Activated T-helper 1 cell treated with anti-CD3 and anti-CD28 coated beads, Interleukin-12 subunit alpha, Interleukin-12 subunit beta, Interleukin-2, Interleukin-4 antibody, amounts not matched to agents 30 ng/mL and 10 ng/mL and 1 ng/mL, durations not matched to agents 14 hours and 24 hours and 36 hours (primary cell): ENCODE measurements at regions not wholly inside any gene's neighbourhood (a gene's known extent, or its start where the extent isn't known, plus 50 kb on each side); places are given as distances from the start of the nearest gene placed in this dataset.

ENCODE experiments used
- DNase-seq: peaks from one replicate; pipeline ENCODE4 v3.0.0; 2021; ENCODE audit warnings: low spot score
- H3K27ac Mint-ChIP-seq: one replicate; pipeline ENCODE4 v1.8.0; 2021; ENCODE audit warnings: mild to moderate bottlenecking, mixed read lengths
- H3K27me3 Mint-ChIP-seq: one replicate; pipeline ENCODE4 v1.8.0; 2022; ENCODE audit warnings: mild to moderate bottlenecking, moderate library complexity, mixed read lengths; ENCODE audit not compliant: insufficient read depth
- H3K36me3 Mint-ChIP-seq: one replicate; pipeline ENCODE4 v1.8.0; 2021; ENCODE audit warnings: low read depth, mixed read lengths
- H3K4me1 Mint-ChIP-seq: one replicate; pipeline ENCODE4 v1.8.0; 2021; ENCODE audit warnings: low read depth, mixed read lengths
- H3K4me3 Mint-ChIP-seq: one replicate; pipeline ENCODE4 v1.8.0; 2021; ENCODE audit warnings: mild to moderate bottlenecking, moderate library complexity, mixed read lengths
- H3K9me3 Mint-ChIP-seq: one replicate; pipeline ENCODE4 v1.8.0; 2021; ENCODE audit warnings: mixed read lengths
- intact Hi-C: fragments of 100-400 bp; cut with micrococcal nuclease; formaldehyde crosslinking; loops from one replicate; pipeline ENCODE4 v1.15.1; 2024

DNA sequence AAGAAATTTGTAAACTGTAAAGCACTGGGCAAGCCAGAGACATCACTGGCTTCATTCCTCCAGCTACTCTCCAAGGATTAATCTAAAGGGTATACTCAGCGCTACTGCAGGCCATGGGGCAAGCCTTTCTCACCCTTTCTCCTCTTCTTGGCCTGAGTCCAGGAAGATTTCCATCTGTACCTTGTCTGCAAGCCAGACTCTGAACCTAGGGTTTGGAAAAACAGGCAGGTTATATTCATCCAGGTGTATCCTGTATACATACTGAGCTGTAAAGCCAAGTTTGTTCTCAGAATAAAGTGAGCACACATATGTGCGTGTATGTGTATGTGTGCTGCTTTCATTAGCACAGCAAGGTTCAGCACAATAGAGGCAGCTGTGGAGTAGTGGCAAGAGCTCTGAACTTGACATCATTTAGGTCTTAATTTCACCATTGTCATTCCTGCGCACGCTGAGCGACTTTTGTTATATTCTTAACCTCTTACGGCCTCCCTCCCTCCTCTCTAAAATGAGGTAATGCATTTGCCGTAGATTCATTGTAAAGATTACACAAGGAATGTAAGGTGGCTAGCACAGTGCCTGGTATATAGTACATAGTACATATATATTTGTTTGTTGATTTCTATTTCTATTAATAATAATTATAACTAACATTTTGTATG, 128.1 kb upstream of the JUN start:
- DNase-seq, result no peak
- intact Hi-C loops, result no loop called here
- Mint-ChIP-seq H3K27ac (no peak overlapping the region), H3K9me3 (peaks cover 18% of the 10 kb centered on the region), H3K4me1 (no peaks in the 10 kb centered on the region), H3K36me3 (peaks cover 11% of the 10 kb centered on the region), H3K27me3 (peaks cover 3% of the 10 kb centered on the region), H3K4me3 (no peak overlapping the region)

DNA sequence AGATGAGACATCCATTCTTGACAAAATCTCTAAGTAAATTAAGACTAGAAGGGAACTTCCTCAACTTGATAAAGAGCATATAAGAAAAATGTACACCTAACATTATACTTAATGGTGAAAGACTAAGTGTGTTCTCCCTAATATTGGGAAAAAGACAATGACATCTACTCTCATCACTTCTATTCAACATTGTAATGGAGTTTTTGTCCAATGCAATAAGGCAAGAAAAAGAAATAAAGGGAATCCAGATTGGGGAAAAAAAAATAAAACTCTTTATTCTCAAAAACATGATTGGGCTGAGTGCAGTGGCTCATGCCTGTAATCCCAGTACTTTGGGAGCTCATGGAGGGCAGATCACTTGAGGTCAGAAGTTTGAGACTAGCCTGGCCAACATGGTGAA, 131.1 kb upstream of the JUN start:
- DNase-seq, result no peak
- Mint-ChIP-seq H3K9me3 (peaks cover 18% of the 10 kb centered on the region), H3K4me1 (no peaks in the 10 kb centered on the region), H3K4me3 (no peak overlapping the region), H3K27me3 (peaks cover 3% of the 10 kb centered on the region), H3K27ac (no peak overlapping the region), H3K36me3 (peaks cover 11% of the 10 kb centered on the region)
- intact Hi-C loops, result no loop called here

- peaks cover 11% of the 10 kb centered on the region for H3K4me1 Mint-ChIP-seq
- peaks cover 18% of the 10 kb centered on the region for H3K9me3 Mint-ChIP-seq
- DNase-seq, result no peak
- no peak overlapping the region for H3K4me3 Mint-ChIP-seq
- H3K36me3 Mint-ChIP-seq, result peaks cover 8% of the 10 kb centered on the region
- intact Hi-C loops, result no loop called here
- no peak overlapping the region for H3K27ac Mint-ChIP-seq
- H3K27me3 Mint-ChIP-seq, result peaks cover 3% of the 10 kb centered on the region
Observed at GRCh38 chr1:58917436-58917835, 133.6 kb upstream of the JUN start.

GRCh38 chr1:58919226-58919958, 135.5 kb upstream of the JUN start:
- no peak overlapping the region for H3K4me3 Mint-ChIP-seq
- DNase-seq, result no peak
- peaks cover 13% of the 10 kb centered on the region for H3K9me3 Mint-ChIP-seq
- no peak overlapping the region for H3K27ac Mint-ChIP-seq
- peaks cover 22% of the 10 kb centered on the region for H3K4me1 Mint-ChIP-seq
- intact Hi-C loops, result no loop called here
- H3K36me3 Mint-ChIP-seq, result peaks cover 3% of the 10 kb centered on the region
- H3K27me3 Mint-ChIP-seq, result peaks cover 4% of the 10 kb centered on the region

DNA sequence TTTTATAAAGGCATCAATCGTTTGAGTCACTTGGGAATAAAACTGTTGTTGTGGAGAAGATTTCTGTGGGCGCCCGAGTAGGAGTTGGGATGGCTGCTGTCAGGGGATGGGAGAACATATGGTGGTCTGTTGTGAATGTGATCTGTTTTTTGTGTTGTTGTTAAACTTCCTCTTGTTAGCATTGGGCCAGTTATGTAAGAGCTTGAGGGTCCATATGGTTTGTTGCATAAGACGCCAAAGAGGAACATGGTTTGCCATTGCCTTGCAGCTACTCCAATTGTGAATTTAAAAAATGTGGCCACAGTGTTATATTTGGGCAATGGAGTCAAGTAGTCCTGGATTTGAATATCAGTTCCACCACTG, 136.1 kb upstream of the JUN start:
- Mint-ChIP-seq H3K4me1 (peaks cover 22% of the 10 kb centered on the region), H3K9me3 (peaks cover 11% of the 10 kb centered on the region), H3K27ac (no peak overlapping the region), H3K36me3 (peaks cover 2% of the 10 kb centered on the region), H3K4me3 (no peak overlapping the region), H3K27me3 (peaks cover 4% of the 10 kb centered on the region)
- intact Hi-C loops, result loop anchor here (5.0 kb wide), 1 partner anchor 87 kb away; no protein-coding TSS in a partner anchor
- no peak for DNase-seq

- H3K4me3 Mint-ChIP-seq, result no peak overlapping the region
- peaks cover 4% of the 10 kb centered on the region for H3K27me3 Mint-ChIP-seq
- no peaks in the 10 kb centered on the region for H3K36me3 Mint-ChIP-seq
- intact Hi-C loops, result loop anchor here (5.0 kb wide), 1 partner anchor 86 kb away; no protein-coding TSS in a partner anchor
- no peak overlapping the region for H3K27ac Mint-ChIP-seq
- H3K9me3 Mint-ChIP-seq, result peaks cover 2% of the 10 kb centered on the region
- no peak for DNase-seq
- peaks cover 22% of the 10 kb centered on the region for H3K4me1 Mint-ChIP-seq
Observed at GRCh38 chr1:58921342-58921741, 137.5 kb upstream of the JUN start.

- intact Hi-C loops, result loop anchor here (2.0 to 5.0 kb wide), 2 partner anchors 47 to 86 kb away; no protein-coding TSS in a partner anchor
- Mint-ChIP-seq H3K36me3 (no peaks in the 10 kb centered on the region), H3K4me3 (no peak overlapping the region), H3K9me3 (no peaks in the 10 kb centered on the region), H3K4me1 (peaks cover 24% of the 10 kb centered on the region), H3K27me3 (peaks cover 2% of the 10 kb centered on the region), H3K27ac (no peak overlapping the region)
- DNase-seq, result no peak
Observed at GRCh38 chr1:58921751-58922150, 137.9 kb upstream of the JUN start.

DNA sequence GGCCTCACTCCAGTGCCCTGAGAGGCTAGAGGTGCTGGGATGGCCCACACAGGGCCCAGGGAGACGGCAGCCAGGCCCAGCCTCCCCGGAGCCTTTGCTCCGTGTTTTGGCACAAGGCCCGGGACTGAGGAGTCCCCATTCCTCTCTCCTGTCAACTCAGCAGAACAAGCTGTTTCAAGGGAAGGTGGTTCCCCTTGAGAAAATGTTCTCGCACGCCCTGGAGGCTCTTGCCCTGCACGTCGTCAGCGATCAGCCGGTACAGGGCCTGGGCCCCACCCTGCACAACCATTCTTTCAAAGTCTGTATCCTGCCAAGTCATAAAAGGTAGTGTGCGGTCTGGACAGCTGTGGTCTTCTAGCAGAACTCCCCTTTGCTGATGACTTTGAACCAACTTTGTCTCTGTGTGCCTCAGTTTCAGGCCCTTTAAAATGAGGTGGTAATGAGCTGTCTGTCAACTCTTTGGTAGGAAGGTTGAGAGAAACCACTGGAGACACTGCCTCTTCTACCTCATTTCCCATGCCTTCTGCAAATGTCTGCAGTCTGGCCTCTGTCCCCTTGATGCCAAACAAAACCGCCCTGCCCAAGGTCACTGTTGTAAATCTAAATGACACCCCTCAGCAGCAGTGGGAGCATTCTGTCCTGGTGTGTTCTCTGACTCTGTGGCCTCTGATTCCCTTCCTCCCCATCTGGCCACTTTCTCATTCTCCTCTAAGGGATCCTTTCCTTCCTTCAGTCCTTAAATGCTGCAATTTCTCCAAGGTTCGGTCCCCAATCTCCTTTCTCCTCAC, 138.6 kb upstream of the JUN start:
- peaks cover 31% of the 10 kb centered on the region for H3K4me1 Mint-ChIP-seq
- peak overlapping the region; percentile 64 for H3K27ac Mint-ChIP-seq
- H3K27me3 Mint-ChIP-seq, result peaks cover 2% of the 10 kb centered on the region
- intact Hi-C loops, result loop anchor here (2.0 to 5.0 kb wide), 2 partner anchors 46 to 85 kb away; no protein-coding TSS in a partner anchor
- DNase-seq, result peak; percentile 65
- peak overlapping the region; percentile 44 for H3K4me3 Mint-ChIP-seq
- no peaks in the 10 kb centered on the region for H3K9me3 Mint-ChIP-seq
- H3K36me3 Mint-ChIP-seq, result no peaks in the 10 kb centered on the region

- no peak overlapping the region for H3K4me3 Mint-ChIP-seq
- no peaks in the 10 kb centered on the region for H3K36me3 Mint-ChIP-seq
- no peaks in the 10 kb centered on the region for H3K9me3 Mint-ChIP-seq
- no peak for DNase-seq
- peaks cover 37% of the 10 kb centered on the region for H3K4me1 Mint-ChIP-seq
- H3K27me3 Mint-ChIP-seq, result peaks cover 2% of the 10 kb centered on the region
- intact Hi-C loops, result loop anchor here (2.0 to 5.0 kb wide), 2 partner anchors 46 to 84 kb away; no protein-coding TSS in a partner anchor
- peak overlapping the region; percentile 64 for H3K27ac Mint-ChIP-seq
Observed at GRCh38 chr1:58923090-58923470, 139.2 kb upstream of the JUN start.

DNA sequence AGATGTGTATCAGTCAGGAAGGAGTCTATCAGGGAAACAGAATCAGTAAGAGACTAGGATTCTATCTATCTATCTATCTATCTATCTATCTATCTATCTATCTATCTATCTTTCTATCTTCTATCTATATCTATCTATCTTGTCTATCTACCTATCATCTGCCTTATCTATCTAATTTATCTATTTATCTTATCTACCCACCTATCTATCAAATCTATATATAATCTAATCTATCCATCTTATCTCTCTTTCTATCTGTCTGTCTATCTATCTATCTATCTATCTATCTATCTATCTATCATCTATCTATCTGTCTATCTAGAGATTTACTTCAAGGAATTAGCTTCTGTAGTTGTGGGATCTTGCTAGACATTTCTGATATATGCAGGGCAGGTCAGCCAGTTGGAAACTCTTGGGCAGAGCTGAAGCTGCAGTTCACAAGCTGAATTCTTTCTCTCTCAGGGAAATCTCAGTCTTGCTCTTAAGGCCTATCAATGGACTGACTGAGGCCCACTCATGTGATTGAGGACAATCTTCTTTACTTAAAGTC, 140.2 kb upstream of the JUN start:
- peaks cover 46% of the 10 kb centered on the region for H3K4me1 Mint-ChIP-seq
- no peaks in the 10 kb centered on the region for H3K9me3 Mint-ChIP-seq
- H3K27me3 Mint-ChIP-seq, result peaks cover 2% of the 10 kb centered on the region
- DNase-seq, result no peak
- H3K27ac Mint-ChIP-seq, result no peak overlapping the region
- intact Hi-C loops, result loop anchor here (5.0 kb wide), 1 partner anchor 83 kb away; no protein-coding TSS in a partner anchor
- H3K36me3 Mint-ChIP-seq, result no peaks in the 10 kb centered on the region
- no peak overlapping the region for H3K4me3 Mint-ChIP-seq

- H3K27me3 Mint-ChIP-seq, result peaks cover 2% of the 10 kb centered on the region
- intact Hi-C loops, result loop anchor here (5.0 kb wide), 1 partner anchor 82 kb away; no protein-coding TSS in a partner anchor
- no peaks in the 10 kb centered on the region for H3K9me3 Mint-ChIP-seq
- H3K4me3 Mint-ChIP-seq, result no peak overlapping the region
- peaks cover 54% of the 10 kb centered on the region for H3K4me1 Mint-ChIP-seq
- no peaks in the 10 kb centered on the region for H3K36me3 Mint-ChIP-seq
- no peak for DNase-seq
- no peak overlapping the region for H3K27ac Mint-ChIP-seq
Observed at GRCh38 chr1:58924821-58925220, 141.0 kb upstream of the JUN start.

DNA sequence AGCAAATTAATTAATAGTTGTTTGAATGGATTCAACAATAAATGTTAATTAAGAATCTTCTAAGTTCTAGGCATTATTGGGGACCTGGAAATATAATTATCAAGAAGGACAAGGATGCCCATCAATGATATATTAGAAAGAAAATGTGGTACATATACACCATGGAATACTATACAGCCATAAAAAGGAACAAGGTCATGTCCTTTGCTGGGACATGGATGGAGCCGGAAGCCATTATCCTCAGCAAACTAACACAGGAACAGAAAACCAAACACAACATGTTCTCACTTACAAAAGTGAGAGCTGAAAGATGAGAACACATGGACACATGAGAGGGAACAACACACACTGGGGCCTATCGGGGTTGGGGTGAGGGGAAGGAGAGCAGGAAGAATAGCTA, 141.4 kb upstream of the JUN start:
- Mint-ChIP-seq H3K27ac (no peak overlapping the region), H3K4me1 (peaks cover 58% of the 10 kb centered on the region), H3K4me3 (no peak overlapping the region), H3K36me3 (no peaks in the 10 kb centered on the region), H3K9me3 (no peaks in the 10 kb centered on the region), H3K27me3 (peaks cover 2% of the 10 kb centered on the region)
- intact Hi-C loops, result no loop called here
- DNase-seq, result no peak
